Neural progenitor cell (in vitro differentiated cells): ENCODE measurements at regions not wholly inside any gene's neighbourhood (a gene's known extent, or its start where the extent isn't known, plus 50 kb on each side); places are given as distances from the start of the nearest gene placed in this dataset.

Experiments used
- DNase-seq: peaks from one replicate; pipeline ENCODE4 v3.0.0-alpha.2; 2016; ENCODE audit warnings: low spot score
- H2AFZ ChIP-seq: fragments of 200-600 bp; sonication (generic); replicated peaks from 2 replicates; pipeline ENCODE4 v1.6.1; 2016; ENCODE audit warnings: antibody characterized with exemption
- H3F3A ChIP-seq: fragments of 200-600 bp; sonication (generic); 2 replicates; pipeline ENCODE4 v1.6.1; 2016; ENCODE audit warnings: antibody characterized with exemption, low read depth
- H3K27ac ChIP-seq: fragments of 200-600 bp; sonication (generic); 2 replicates; pipeline ENCODE4 v1.5.1; 2016; ENCODE audit warnings: mild to moderate bottlenecking
- H3K27me3 ChIP-seq: fragments of 200-600 bp; sonication (generic); 2 replicates; pipeline ENCODE4 v1.6.1; 2016; ENCODE audit warnings: mild to moderate bottlenecking, moderate library complexity
- H3K36me3 ChIP-seq: fragments of 200-600 bp; sonication (generic); 2 replicates; pipeline ENCODE4 v1.5.1; 2016
- H3K4me1 ChIP-seq: fragments of 200-600 bp; sonication (generic); 2 replicates; pipeline ENCODE4 v1.6.1; 2016; ENCODE audit warnings: mixed run types
- H3K4me2 ChIP-seq: fragments of 200-600 bp; sonication (generic); 2 replicates; pipeline ENCODE4 v1.6.1; 2016
- H3K4me3 ChIP-seq: fragments of 200-600 bp; sonication (generic); 2 replicates; pipeline ENCODE4 v1.5.1; 2016
- H3K79me2 ChIP-seq: fragments of 200-600 bp; sonication (generic); 2 replicates; pipeline ENCODE4 v1.6.1; 2016; ENCODE audit warnings: low read depth
- H3K9ac ChIP-seq: fragments of 200-600 bp; sonication (generic); 2 replicates; pipeline ENCODE4 v1.6.1; 2016
- H3K9me3 ChIP-seq: fragments of 200-600 bp; sonication (generic); 2 replicates; pipeline ENCODE4 v1.5.1; 2016; ENCODE audit warnings: low read depth
- H4K20me1 ChIP-seq: fragments of 200-600 bp; sonication (generic); 2 replicates; pipeline ENCODE4 v1.6.1; 2016; ENCODE audit warnings: low read depth
- H3K27ac Mint-ChIP-seq: 3 replicates; pipeline ENCODE4 v1.8.0; 2021; ENCODE audit warnings: mixed read lengths
- H3K27me3 Mint-ChIP-seq: 2 replicates; pipeline ENCODE4 v1.8.0; 2022; ENCODE audit warnings: low read depth, mild to moderate bottlenecking, inconsistent platforms, moderate library complexity, mixed read lengths; ENCODE audit not compliant: insufficient read depth
- H3K36me3 Mint-ChIP-seq: 3 replicates; pipeline ENCODE4 v1.8.0; 2021; ENCODE audit warnings: mixed read lengths
- H3K4me1 Mint-ChIP-seq: 3 replicates; pipeline ENCODE4 v1.8.0; 2021; ENCODE audit warnings: mixed read lengths
- H3K4me3 Mint-ChIP-seq: 3 replicates; pipeline ENCODE4 v1.8.0; 2021; ENCODE audit warnings: mild to moderate bottlenecking, moderate library complexity, mixed read lengths
- H3K9me3 Mint-ChIP-seq: 3 replicates; pipeline ENCODE4 v1.8.0; 2020; ENCODE audit warnings: mixed read lengths
- EZH2 ChIP-seq: fragments of 200-600 bp; sonication (generic); IDR thresholded peaks from 2 replicates; pipeline ENCODE4 v1.6.1; 2017; ENCODE audit warnings: antibody characterized with exemption, mild to moderate bottlenecking, moderate library complexity
- EZH2phosphoT487 ChIP-seq: fragments of 200-600 bp; sonication (generic); IDR thresholded peaks from 2 replicates; pipeline ENCODE4 v1.6.1; 2017; ENCODE audit warnings: antibody characterized with exemption
- TF ChIP-seq, protein P1 (sequence below): fragments of 200-600 bp; sonication (generic); IDR thresholded peaks from 2 replicates; pipeline ENCODE4 v1.5.1; 2017; ENCODE audit warnings: antibody characterized with exemption, mild to moderate bottlenecking

GRCh38 chr11:29100967-29101366 is 915.9 kb downstream of the KCNA4 start:
- Histone ChIP-seq H3K9ac (no peak overlapping the region), H3K4me3 (no peak overlapping the region), H3K9me3 (no peaks in the 10 kb centered on the region), H3K27ac (no peak overlapping the region), H3F3A (no peaks in the 10 kb centered on the region), H3K79me2 (no peaks in the 10 kb centered on the region), H3K27me3 (no peaks in the 10 kb centered on the region), H3K36me3 (no peaks in the 10 kb centered on the region), H3K4me2 (no peak overlapping the region), H4K20me1 (no peaks in the 10 kb centered on the region), H2AFZ (no peak overlapping the region), H3K4me1 (no peaks in the 10 kb centered on the region)
- no peaks in the 10 kb centered on the region for H3K4me1 Mint-ChIP-seq
- DNase-seq, result no peak
- H3K4me3 Mint-ChIP-seq, result no peak overlapping the region
- no peaks in the 10 kb centered on the region for H3K36me3 Mint-ChIP-seq
- peaks cover 4% of the 10 kb centered on the region for H3K9me3 Mint-ChIP-seq
- no peak overlapping the region for H3K27ac Mint-ChIP-seq
- no peaks in the 10 kb centered on the region for H3K27me3 Mint-ChIP-seq
- no peak for TF ChIP-seq EZH2
- TF ChIP-seq, protein P1, sequence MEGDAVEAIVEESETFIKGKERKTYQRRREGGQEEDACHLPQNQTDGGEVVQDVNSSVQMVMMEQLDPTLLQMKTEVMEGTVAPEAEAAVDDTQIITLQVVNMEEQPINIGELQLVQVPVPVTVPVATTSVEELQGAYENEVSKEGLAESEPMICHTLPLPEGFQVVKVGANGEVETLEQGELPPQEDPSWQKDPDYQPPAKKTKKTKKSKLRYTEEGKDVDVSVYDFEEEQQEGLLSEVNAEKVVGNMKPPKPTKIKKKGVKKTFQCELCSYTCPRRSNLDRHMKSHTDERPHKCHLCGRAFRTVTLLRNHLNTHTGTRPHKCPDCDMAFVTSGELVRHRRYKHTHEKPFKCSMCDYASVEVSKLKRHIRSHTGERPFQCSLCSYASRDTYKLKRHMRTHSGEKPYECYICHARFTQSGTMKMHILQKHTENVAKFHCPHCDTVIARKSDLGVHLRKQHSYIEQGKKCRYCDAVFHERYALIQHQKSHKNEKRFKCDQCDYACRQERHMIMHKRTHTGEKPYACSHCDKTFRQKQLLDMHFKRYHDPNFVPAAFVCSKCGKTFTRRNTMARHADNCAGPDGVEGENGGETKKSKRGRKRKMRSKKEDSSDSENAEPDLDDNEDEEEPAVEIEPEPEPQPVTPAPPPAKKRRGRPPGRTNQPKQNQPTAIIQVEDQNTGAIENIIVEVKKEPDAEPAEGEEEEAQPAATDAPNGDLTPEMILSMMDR, result no peak
- TF ChIP-seq EZH2phosphoT487, result no peak

DNA sequence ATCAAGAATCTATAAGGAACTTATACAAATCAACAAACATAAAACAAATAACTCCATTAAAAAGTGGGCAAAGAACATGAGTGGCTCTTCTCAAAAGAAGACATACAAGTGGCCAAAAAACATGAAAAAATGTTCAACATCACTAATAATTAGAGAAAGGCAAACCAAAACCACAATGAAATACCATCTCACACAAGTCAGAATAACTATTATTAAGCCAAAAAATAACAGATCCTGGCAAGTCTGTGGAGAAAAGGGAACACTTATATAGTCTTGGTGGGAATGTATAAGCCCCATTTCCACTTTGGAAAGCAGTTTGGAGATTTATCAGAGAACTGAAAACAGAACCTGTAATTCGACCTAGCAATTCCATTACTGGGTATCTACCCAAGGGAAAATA is 921.0 kb downstream of the KCNA4 start:
- Histone ChIP-seq H3K27ac (no peak overlapping the region), H3K4me1 (peaks cover 12% of the 10 kb centered on the region), H3K79me2 (no peaks in the 10 kb centered on the region), H3K9ac (no peak overlapping the region), H3K9me3 (no peaks in the 10 kb centered on the region), H4K20me1 (no peaks in the 10 kb centered on the region), H3K4me3 (no peak overlapping the region), H3F3A (no peaks in the 10 kb centered on the region), H3K27me3 (no peaks in the 10 kb centered on the region), H3K4me2 (no peak overlapping the region), H3K36me3 (no peaks in the 10 kb centered on the region), H2AFZ (no peak overlapping the region)
- H3K4me1 Mint-ChIP-seq, result no peaks in the 10 kb centered on the region
- no peaks in the 10 kb centered on the region for H3K27me3 Mint-ChIP-seq
- TF ChIP-seq EZH2 (no peak), EZH2phosphoT487 (no peak)
- TF ChIP-seq, protein P1, result no peak
- no peaks in the 10 kb centered on the region for H3K36me3 Mint-ChIP-seq
- H3K27ac Mint-ChIP-seq, result no peak overlapping the region
- DNase-seq, result no peak
- H3K9me3 Mint-ChIP-seq, result no peaks in the 10 kb centered on the region
- H3K4me3 Mint-ChIP-seq, result no peak overlapping the region

DNA sequence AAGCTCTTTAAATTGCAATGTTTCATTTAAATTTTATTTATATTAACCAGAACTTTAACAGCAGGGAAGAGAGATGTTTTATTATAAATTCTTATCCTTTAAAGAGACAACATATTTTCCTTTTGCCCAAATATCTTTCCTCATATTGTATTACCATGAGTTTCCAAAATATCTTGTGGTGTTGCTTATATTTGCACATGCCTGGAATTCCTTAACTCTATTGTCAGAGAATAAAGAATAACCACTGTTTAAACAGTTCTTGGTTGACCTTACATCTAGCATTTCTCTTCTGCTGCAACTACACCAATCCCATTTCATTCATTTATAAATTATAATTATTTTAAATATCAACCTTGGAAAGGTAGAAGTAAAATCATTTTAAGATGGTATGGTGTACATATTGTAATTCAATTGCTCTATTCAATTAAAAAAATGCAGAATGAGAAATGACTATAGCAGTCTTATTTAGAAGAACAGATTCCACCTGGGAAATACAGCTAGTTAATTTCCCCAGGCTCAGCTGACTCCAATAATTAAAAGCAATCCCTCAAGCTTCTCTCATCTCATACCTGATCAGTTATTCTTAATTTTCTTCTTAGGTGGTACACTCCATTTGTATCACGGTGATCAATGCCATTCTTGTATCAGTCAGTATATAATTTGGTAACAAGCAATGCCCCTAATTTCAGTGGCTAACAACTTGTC is 923.3 kb downstream of the KCNA4 start:
- no peaks in the 10 kb centered on the region for H3K4me1 Mint-ChIP-seq
- no peaks in the 10 kb centered on the region for H3K36me3 Mint-ChIP-seq
- no peak overlapping the region for H3K4me3 Mint-ChIP-seq
- H3K9me3 Mint-ChIP-seq, result no peaks in the 10 kb centered on the region
- Histone ChIP-seq H2AFZ (no peak overlapping the region), H3K79me2 (no peaks in the 10 kb centered on the region), H3K36me3 (no peaks in the 10 kb centered on the region), H3K27me3 (no peaks in the 10 kb centered on the region), H3K4me1 (peaks cover 12% of the 10 kb centered on the region), H3K4me3 (no peak overlapping the region), H3K4me2 (no peak overlapping the region), H3K27ac (no peak overlapping the region), H3K9ac (no peak overlapping the region), H4K20me1 (no peaks in the 10 kb centered on the region), H3K9me3 (no peaks in the 10 kb centered on the region), H3F3A (no peaks in the 10 kb centered on the region)
- H3K27ac Mint-ChIP-seq, result no peak overlapping the region
- no peak for DNase-seq
- no peak for TF ChIP-seq EZH2
- no peak for TF ChIP-seq EZH2phosphoT487
- TF ChIP-seq, protein P1, result no peak
- H3K27me3 Mint-ChIP-seq, result no peaks in the 10 kb centered on the region
